ENCODE measurements at regions not wholly inside any gene's neighbourhood (a gene's known extent, or its start where the extent isn't known, plus 50 kb on each side); places are given as distances from the start of the nearest gene placed in this dataset.

DNA sequence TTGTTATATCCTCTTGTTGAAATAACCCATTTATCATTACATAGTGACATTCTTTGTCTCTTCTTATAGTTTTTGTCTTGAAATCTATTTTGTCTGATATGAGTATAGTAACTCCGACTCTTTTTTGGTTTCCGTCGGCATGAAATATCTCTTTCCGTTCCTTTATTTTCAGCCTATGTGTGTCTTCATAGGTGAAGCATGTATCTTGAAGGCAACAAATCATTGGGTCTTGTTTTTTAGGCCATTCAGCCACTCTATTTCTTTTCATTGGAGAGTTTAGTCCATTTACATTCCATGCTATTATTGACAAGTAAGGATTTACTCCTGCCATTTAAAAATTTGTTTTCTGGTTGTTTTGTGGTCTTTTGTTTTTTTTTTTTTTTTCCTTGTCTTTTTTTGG, 441.9 kb upstream of the KAZN start:
- TF ChIP-seq, protein P1, sequence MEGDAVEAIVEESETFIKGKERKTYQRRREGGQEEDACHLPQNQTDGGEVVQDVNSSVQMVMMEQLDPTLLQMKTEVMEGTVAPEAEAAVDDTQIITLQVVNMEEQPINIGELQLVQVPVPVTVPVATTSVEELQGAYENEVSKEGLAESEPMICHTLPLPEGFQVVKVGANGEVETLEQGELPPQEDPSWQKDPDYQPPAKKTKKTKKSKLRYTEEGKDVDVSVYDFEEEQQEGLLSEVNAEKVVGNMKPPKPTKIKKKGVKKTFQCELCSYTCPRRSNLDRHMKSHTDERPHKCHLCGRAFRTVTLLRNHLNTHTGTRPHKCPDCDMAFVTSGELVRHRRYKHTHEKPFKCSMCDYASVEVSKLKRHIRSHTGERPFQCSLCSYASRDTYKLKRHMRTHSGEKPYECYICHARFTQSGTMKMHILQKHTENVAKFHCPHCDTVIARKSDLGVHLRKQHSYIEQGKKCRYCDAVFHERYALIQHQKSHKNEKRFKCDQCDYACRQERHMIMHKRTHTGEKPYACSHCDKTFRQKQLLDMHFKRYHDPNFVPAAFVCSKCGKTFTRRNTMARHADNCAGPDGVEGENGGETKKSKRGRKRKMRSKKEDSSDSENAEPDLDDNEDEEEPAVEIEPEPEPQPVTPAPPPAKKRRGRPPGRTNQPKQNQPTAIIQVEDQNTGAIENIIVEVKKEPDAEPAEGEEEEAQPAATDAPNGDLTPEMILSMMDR (IDR thresholded peaks at IDR 0.05; ENCODE audit: low read depth, low read length, poor library complexity, severe bottlenecking), result no peak
- no peak for TF ChIP-seq EZH2phosphoT487 (IDR thresholded peaks at IDR 0.05; ENCODE audit: borderline replicate concordance, low read length)

Data from DOHH2 (cell line).